ENCODE measurements at regions not wholly inside any gene's neighbourhood (a gene's known extent, or its start where the extent isn't known, plus 50 kb on each side); places are given as distances from the start of the nearest gene placed in this dataset.

GRCh38 chr4:148565801-148566200 is 123.6 kb upstream of the NR3C2 start (continued):
- TF ChIP-seq ZNF800 (CRISPR knock-in tag; IDR thresholded peaks at IDR 0.05) = no peak
- TF ChIP-seq SAFB2 (CRISPR knock-in tag; IDR thresholded peaks at IDR 0.05; ENCODE audit: borderline replicate concordance, low read depth) = no peak
- TF ChIP-seq JUN (CRISPR knock-in tag; IDR thresholded peaks at IDR 0.05) = no peak
- TF ChIP-seq TBX3 (IDR thresholded peaks at IDR 0.05; ENCODE audit: borderline replicate concordance) = no peak

GRCh38 chr4:148563684-148564083 is 121.5 kb upstream of the NR3C2 start:
- H3K4me3 ChIP-seq (replicated peaks in 1 of 3; ENCODE audit: insufficient read depth in 1 of 3, low read depth in 2 of 3, low read length in 3 of 3) = no peak overlapping the region
- H3K4me2 ChIP-seq (ENCODE audit: low read depth, low read length) = no peak overlapping the region
- FAIRE-seq (no peak), ATAC-seq (no peak), DNase-seq (ENCODE audit: low spot score) (no peak)
- in situ Hi-C loops (cut with HindIII; ENCODE audit: extremely low pct_ligation_motif_present, low pct_unique_long_range_greater_than_20kb) = no loop called here
- no peaks in the 10 kb centered on the region for H4K20me1 ChIP-seq (ENCODE audit: insufficient read depth, low read length)
- H3K4me1 ChIP-seq (ENCODE audit: insufficient read depth, low read length) = no peaks in the 10 kb centered on the region
- H3K36me3 ChIP-seq (replicated peaks in 1 of 2; ENCODE audit: control insufficient read depth in 1 of 2, insufficient read depth in 2 of 2, low read length in 2 of 2) = no peaks in the 10 kb centered on the region
- WGBS (ENCODE audit: low lambda C conversion rate) = under 1% methylated on average over 3 of the region's 3 CpGs
- no peaks in the 10 kb centered on the region for H3K27me3 ChIP-seq (ENCODE audit: control insufficient read depth in 1 of 2, insufficient read depth in 2 of 2, low read length in 2 of 2)
- ChIA-PET CTCF (ENCODE audit: low intra/inter-chr PET ratio, low total read pairs) (no interaction called here), POLR2A (no interaction called here)
- no peak overlapping the region for H3K27ac ChIP-seq (ENCODE audit: extremely low read length, insufficient read depth, low read length)
- BruUV-seq (replicated peaks) = no TSS peak
- no peak overlapping the region for H2AFZ ChIP-seq (ENCODE audit: low read length)
- H3K9ac ChIP-seq (ENCODE audit: insufficient read depth, low read depth, low read length) = no peak overlapping the region
- H3K79me2 ChIP-seq (ENCODE audit: insufficient read depth, low read length) = no peaks in the 10 kb centered on the region
- intact Hi-C loops (cut with micrococcal nuclease; ENCODE audit: unreplicated experiment) = no loop called here
- H3K9me3 ChIP-seq (ENCODE audit: low read length) = peaks cover under 1% of the 10 kb centered on the region
- TF ChIP-seq ZNF512 (CRISPR knock-in tag; IDR thresholded peaks at IDR 0.05) (no peak), ZNF451 (CRISPR knock-in tag; IDR thresholded peaks at IDR 0.05) (no peak)

Measured in HepG2 (cell line).